OCI-LY7 (cell line): ENCODE measurements at regions not wholly inside any gene's neighbourhood (a gene's known extent, or its start where the extent isn't known, plus 50 kb on each side); places are given as distances from the start of the nearest gene placed in this dataset.
"Not testable (repeated sequence)": the region's sequence is repeated elsewhere in the genome, so short reads cannot be mapped to it uniquely, and the experiment has no call there.

Source experiments
- BruUV-seq: library from RNA; stranded (reverse); fragments of 400-500 nt; replicated peaks from 2 replicates; lab custom pipeline; 2021; lab: Mats Ljungman, UMichigan
- CTCF ChIA-PET: fragments of 300-600 bp; sonication (Branson Sonifier 250); formaldehyde crosslinking; loops from one replicate; lab custom pipeline; 2022; ENCODE audit warnings: antibody characterized with exemption; ENCODE audit not compliant: unreplicated experiment; lab: Charles Lee
- POLR2A ChIA-PET: fragments of 300-600 bp; sonication (Branson Sonifier 250); formaldehyde crosslinking; loops from one replicate; lab custom pipeline; 2022; ENCODE audit warnings: antibody characterized with exemption; lab: Charles Lee
- DNase-seq: peaks from one replicate; pipeline ENCODE4 v3.0.0-alpha.2; 2015; ENCODE audit warnings: low spot score
- H2AFZ ChIP-seq: fragments of 200-600 bp; sonication (generic), shearing (Covaris generic); 2 replicates; pipeline ENCODE4 v1.6.1; 2014; ENCODE audit warnings: mild to moderate bottlenecking, antibody characterized with exemption, low read length, moderate library complexity
- H3K27ac ChIP-seq: fragments of 200-600 bp; sonication (generic); 2 replicates; pipeline ENCODE4 v1.5.1; 2014; ENCODE audit warnings: mixed run types, low read depth, mild to moderate bottlenecking, moderate library complexity, low read length, inconsistent platforms; ENCODE audit not compliant: poor library complexity, severe bottlenecking
- H3K36me3 ChIP-seq: fragments of 200-600 bp; sonication (generic); 2 replicates; pipeline ENCODE4 v1.6.1; 2014; ENCODE audit warnings: mild to moderate bottlenecking, antibody characterized with exemption, low read length, moderate library complexity, mixed read lengths; ENCODE audit not compliant: insufficient read depth
- H3K4me1 ChIP-seq: fragments of 200-600 bp; sonication (generic); 2 replicates; pipeline ENCODE4 v1.5.1; 2014; ENCODE audit warnings: mild to moderate bottlenecking, low read length; ENCODE audit not compliant: insufficient read depth, poor library complexity, severe bottlenecking
- H3K4me2 ChIP-seq: fragments of 200-600 bp; sonication (generic); 2 replicates; pipeline ENCODE4 v1.6.1; 2014; ENCODE audit warnings: mild to moderate bottlenecking, low read length
- H3K4me3 ChIP-seq: fragments of 200-600 bp; sonication (generic); 2 replicates; pipeline ENCODE4 v1.5.1; 2014; ENCODE audit warnings: mild to moderate bottlenecking, low read depth, low read length; ENCODE audit not compliant: poor library complexity, severe bottlenecking
- H3K79me2 ChIP-seq: fragments of 200-600 bp; sonication (generic); 2 replicates; pipeline ENCODE4 v1.6.1; 2016; ENCODE audit warnings: low read depth, mild to moderate bottlenecking, low read length, moderate library complexity, mixed read lengths; ENCODE audit not compliant: insufficient read depth
- H3K9me2 ChIP-seq: fragments of 200-600 bp; sonication (generic); 2 replicates; pipeline ENCODE4 v1.6.1; 2016; ENCODE audit warnings: mild to moderate bottlenecking, low read length, mixed read lengths; ENCODE audit not compliant: insufficient read depth
- H3K9me3 ChIP-seq: fragments of 200-600 bp; sonication (generic); 2 replicates; pipeline ENCODE4 v1.6.1; 2014; ENCODE audit warnings: mild to moderate bottlenecking, mixed run types, low read length, mixed read lengths
- H4K20me1 ChIP-seq: fragments of 200-600 bp; sonication (generic); 2 replicates; pipeline ENCODE4 v1.6.1; 2014; ENCODE audit warnings: mild to moderate bottlenecking, antibody characterized with exemption, low read length, moderate library complexity, mixed read lengths; ENCODE audit not compliant: insufficient read depth
- CTCF ChIP-seq: fragments of 200-600 bp; sonication (generic); conservative IDR thresholded peaks from 2 replicates; pipeline ENCODE4 v1.5.1; 2014; ENCODE audit warnings: mild to moderate bottlenecking, antibody characterized with exemption, low read length, moderate library complexity, mixed read lengths
- EZH2phosphoT487 ChIP-seq: fragments of 200-600 bp; sonication (generic); IDR thresholded peaks from 2 replicates; pipeline ENCODE4 v1.6.1; 2018; ENCODE audit warnings: low read depth, borderline replicate concordance, mild to moderate bottlenecking, mixed run types, antibody characterized with exemption, low read length, moderate library complexity, mixed read lengths
- intact Hi-C: fragments of 100-400 bp; cut with micrococcal nuclease; formaldehyde crosslinking; loops from one replicate; pipeline ENCODE4 v1.10.0; 2022; ENCODE audit not compliant: unreplicated experiment

GRCh38 chrX:465418-466215 is 78.9 kb upstream of the PPP2R3B start:
- POLR2A ChIA-PET, result no interaction called here
- H3K9me2 ChIP-seq, result no peaks in the 10 kb centered on the region
- no peak overlapping the region for H3K4me2 ChIP-seq
- CTCF ChIA-PET, result no interaction called here
- no peaks in the 10 kb centered on the region for H4K20me1 ChIP-seq
- H3K27ac ChIP-seq, result no peak overlapping the region
- no peaks in the 10 kb centered on the region for H3K9me3 ChIP-seq
- no peaks in the 10 kb centered on the region for H3K4me1 ChIP-seq
- no TSS peak for BruUV-seq
- no peak overlapping the region for H3K4me3 ChIP-seq
- no peaks in the 10 kb centered on the region for H3K79me2 ChIP-seq
- no peak overlapping the region for H2AFZ ChIP-seq
- intact Hi-C loops, result no loop called here
- no peaks in the 10 kb centered on the region for H3K36me3 ChIP-seq
- no peak for DNase-seq
- TF ChIP-seq EZH2phosphoT487 (no peak), CTCF (no peak)

GRCh38 chrX:466836-467235 is 80.1 kb upstream of the PPP2R3B start:
- BruUV-seq, H3K27ac ChIP-seq, CTCF ChIA-PET, H2AFZ ChIP-seq, intact Hi-C loops, DNase-seq, H3K36me3 ChIP-seq, H3K79me2 ChIP-seq, H3K9me2 ChIP-seq, H3K4me2 ChIP-seq, H4K20me1 ChIP-seq, H3K4me3 ChIP-seq, H3K9me3 ChIP-seq, H3K4me1 ChIP-seq, POLR2A ChIA-PET: not testable (repeated sequence)

GRCh38 chrX:467686-468085 is 81.0 kb upstream of the PPP2R3B start:
- H3K4me3 ChIP-seq, H3K79me2 ChIP-seq, H3K9me3 ChIP-seq, intact Hi-C loops, H2AFZ ChIP-seq, CTCF ChIA-PET, H3K4me1 ChIP-seq, H3K4me2 ChIP-seq, POLR2A ChIA-PET, H3K27ac ChIP-seq, H3K36me3 ChIP-seq, BruUV-seq, H3K9me2 ChIP-seq, DNase-seq, H4K20me1 ChIP-seq: not testable (repeated sequence)

- Histone ChIP-seq H3K4me3 (no peak overlapping the region), H3K9me2 (no peaks in the 10 kb centered on the region), H3K4me2 (no peak overlapping the region), H3K79me2 (no peaks in the 10 kb centered on the region), H3K9me3 (no peaks in the 10 kb centered on the region), H4K20me1 (no peaks in the 10 kb centered on the region), H3K36me3 (no peaks in the 10 kb centered on the region), H3K4me1 (no peaks in the 10 kb centered on the region), H2AFZ (no peak overlapping the region), H3K27ac (no peak overlapping the region)
- ChIA-PET CTCF (no interaction called here), POLR2A (no interaction called here)
- TF ChIP-seq CTCF (no peak), EZH2phosphoT487 (no peak)
- no TSS peak for BruUV-seq
- intact Hi-C loops, result no loop called here
- DNase-seq, result no peak
These were observed 82.3 kb upstream of the PPP2R3B start for GRCh38 chrX:468979-469378.
